HG02759 (cell line): ENCODE measurements at regions not wholly inside any gene's neighbourhood (a gene's known extent, or its start where the extent isn't known, plus 50 kb on each side); places are given as distances from the start of the nearest gene placed in this dataset.
"Not testable (repeated sequence)": the region's sequence is repeated elsewhere in the genome, so short reads cannot be mapped to it uniquely, and the experiment has no call there.

Experiments
- ATAC-seq: cut with Tn5 transposase; IDR thresholded peaks from one replicate; pipeline ENCODE4 v1.9.1; 2021; ENCODE audit warnings: mild to moderate bottlenecking, moderate library complexity; ENCODE audit not compliant: unreplicated experiment

DNA sequence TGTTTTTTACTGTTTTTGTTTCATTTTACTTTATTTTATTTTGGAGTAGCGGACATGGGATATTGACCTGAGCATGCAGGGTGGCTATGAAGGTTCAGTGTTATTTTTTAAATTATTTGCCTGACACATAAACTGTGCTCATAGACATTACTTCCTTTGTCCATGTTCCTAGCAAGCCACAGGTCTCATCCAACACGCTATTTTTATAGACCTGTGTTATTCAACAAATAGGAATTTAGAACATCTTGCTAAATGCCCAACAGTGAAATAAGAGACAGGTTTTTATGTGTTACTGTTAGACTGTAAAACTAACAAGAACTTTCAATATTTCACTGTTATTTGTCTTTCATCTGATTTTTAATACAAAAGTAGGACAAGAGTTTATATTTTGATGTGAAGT lies 756.4 kb downstream of the KCNT2 start:
- no peak for ATAC-seq

DNA sequence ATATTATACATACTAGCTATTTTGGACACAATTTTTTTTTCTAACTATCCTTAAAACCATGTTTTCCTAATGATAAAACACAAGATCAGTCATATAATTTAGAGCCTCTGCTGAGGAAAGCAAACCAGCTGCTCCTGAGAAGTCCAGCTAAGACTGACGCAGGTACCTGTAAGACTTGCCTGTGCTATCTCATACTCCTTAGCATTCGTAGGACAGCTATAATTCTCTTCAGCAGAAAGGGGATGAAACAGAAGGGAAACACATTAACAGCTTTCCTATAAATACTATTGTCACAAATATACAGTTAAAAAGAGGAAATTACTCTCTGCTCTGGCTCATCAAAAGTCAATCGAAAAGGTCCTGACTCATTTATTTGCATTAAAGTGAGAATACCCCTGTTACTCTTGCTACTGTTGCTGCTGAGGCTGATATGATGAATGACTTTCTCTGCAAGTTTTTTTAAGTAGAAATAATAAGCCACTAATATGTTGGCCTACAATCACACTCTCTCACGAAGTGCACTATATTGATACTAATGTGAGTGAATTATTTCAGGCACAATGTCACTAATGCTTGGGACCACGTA lies 757.1 kb downstream of the KCNT2 start:
- ATAC-seq = no peak

DNA sequence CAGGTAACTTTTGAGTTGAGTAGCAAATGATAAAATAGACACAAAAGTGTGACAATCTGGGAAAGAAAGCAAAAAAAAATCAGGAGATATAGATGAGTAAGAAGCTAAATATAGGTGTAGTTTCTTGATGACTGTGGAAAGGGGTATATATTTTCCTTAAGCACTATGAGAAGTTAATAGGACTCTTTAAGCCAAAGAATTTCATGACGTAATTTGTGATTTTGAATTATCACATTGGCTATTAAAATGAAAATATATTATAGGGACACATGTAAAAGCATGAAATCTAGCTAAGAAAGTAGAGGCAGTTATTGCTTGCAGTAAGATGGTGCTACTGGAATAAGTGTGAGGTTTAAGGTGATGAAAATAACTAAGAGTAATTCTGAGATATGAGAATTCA lies 759.1 kb downstream of the KCNT2 start:
- no peak for ATAC-seq

DNA sequence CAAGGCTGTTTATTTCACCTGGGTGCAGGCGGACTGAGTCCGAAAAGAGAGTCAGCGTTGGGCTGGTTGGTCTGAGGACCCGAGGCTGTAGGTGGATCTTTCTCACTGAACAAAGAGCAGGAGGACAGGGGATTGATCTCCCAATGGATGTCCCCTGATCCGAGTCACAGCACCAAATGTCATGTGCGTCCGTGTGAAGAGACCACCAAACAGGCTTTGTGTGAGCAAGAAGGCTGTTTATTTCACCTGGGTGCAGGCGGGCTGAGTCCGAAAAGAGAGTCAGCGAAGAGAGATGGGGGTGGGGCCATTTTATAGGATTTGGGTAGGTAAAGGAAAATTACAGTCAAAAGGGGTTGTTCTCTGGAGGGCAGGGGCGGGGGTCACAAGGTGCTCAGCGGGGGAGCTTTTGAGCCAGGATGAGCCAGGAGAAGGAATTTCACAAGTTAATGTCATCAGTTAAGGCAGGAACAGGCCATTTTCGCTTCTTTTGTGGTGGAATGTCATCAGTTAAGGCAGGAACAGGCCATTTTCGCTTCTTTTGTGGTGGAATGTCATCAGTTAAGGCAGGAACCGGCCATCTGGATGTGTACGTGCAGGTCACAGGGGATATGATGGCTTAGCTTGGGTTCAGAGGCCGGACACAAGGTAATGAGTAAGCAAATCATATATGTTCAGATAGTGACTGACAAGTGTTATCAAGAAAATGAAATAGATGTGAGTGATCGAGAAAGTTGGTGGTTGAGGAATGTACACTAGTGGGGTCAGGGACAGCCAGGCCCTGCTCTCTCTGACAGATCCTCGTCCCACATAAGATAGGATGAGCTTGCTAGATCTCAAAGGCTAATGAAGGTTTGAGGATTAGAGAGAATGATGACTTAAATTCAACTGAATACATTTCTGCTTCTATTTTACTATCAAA lies 760.0 kb downstream of the KCNT2 start:
- ATAC-seq = not testable (repeated sequence)

DNA sequence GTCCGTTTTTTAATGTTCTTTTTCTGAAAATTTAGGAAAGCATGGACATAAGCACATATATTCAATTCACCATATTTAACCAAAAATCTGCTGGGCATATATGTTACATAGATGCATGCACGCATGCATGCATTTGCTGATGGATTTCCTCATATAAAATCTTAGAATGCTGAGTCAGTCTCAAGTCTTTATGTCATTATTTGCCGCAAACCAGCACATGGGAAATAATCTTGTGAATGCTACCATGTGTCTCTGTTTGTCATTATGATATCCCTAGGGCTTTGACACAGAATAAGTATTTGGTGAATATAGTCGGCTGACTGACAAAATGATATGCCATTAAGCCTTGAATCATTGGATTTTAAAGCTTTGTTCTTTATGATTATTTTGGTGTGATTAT lies 776.5 kb downstream of the KCNT2 start:
- no peak for ATAC-seq

DNA sequence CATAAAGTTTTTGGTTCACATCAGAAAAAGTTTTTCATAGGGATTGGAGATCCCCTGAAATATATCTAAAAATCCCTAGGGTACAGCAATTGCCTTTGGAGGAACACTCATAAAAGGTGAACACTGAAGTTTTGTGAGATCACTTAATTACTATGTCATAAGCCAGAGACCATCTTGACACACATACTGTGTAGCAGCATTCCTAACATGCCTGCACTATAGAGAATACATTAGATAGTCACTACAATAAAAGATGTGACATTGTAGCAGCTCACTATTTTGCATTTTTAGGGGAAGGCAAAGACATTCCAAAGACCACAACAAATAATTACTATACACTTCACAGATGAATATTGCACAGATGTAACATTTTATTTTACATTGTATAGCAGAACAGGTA lies 779.9 kb downstream of the KCNT2 start:
- ATAC-seq = no peak

DNA sequence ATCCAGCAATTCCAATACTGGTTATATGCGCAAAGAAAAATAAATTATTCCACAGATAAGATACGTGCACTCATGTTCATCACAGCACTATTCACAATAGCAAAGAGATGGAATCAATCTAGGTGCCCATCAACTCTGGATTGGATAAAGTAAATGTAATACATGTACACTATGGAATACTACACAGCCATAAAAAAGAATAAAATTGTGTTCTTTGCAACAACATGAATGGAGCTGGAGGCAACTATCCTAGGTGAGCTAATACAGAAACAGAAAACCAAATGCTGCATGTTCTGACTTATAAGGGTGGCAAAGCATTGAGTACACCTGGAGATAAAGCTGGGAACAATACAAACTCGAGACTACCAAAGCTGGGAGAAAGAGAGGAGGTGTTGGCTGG lies 787.3 kb downstream of the KCNT2 start:
- no peak for ATAC-seq

DNA sequence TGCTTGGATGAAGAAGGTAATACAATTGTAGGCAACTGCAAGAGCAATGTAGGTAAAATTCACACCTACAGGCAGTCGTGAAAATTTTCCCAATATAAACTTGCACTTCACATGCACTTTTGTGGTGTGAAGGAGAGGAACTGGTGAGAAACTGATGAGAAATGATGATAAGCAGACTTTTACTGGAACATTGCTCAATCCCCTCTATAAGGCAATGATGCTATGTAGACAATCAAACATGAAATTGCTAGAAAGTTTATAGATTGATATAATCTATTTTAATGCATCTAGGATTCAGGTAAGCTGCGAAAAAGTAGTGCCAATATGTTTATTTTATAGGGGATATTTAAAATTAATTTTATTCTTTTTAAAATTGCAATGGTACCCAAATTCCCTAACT lies 802.2 kb downstream of the KCNT2 start:
- ATAC-seq = no peak

DNA sequence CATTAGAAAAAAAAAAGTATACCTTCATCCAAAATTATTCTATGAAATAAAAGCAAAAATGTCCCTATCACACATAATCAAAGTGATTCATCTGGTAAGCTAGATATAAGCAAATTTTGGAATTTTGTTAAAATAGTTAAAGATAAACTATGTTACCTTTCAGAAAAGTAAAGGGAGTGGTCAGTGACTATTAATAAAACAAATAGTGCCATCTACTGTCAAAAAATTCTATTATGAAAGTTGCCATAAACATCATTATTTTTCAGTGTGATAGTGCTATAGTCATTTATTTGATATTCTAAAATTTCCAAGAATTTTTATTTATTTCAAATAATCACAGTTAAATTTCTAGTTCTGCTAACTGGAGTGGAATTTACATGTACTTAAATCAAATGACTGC lies 803.7 kb downstream of the KCNT2 start:
- ATAC-seq = no peak

DNA sequence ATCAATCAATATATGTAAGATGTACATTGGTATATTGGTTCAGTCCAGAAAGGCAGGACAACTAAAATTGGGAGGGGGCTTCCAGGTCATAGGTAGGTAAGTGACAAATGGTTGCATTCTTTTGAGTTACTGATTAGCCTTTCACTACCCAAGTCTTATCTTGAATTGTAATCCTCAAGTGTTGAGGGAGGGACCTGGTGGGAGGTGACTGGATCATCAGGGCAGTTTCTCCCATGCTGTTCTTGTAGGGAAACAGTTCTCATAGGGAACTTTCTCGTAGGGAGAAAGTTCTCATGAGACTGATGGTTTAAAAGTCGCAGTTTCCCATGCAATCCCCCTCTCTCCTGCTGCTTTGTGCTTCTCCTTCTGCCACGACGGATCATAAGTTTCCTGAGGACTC lies 809.2 kb downstream of the KCNT2 start:
- ATAC-seq = no peak

DNA sequence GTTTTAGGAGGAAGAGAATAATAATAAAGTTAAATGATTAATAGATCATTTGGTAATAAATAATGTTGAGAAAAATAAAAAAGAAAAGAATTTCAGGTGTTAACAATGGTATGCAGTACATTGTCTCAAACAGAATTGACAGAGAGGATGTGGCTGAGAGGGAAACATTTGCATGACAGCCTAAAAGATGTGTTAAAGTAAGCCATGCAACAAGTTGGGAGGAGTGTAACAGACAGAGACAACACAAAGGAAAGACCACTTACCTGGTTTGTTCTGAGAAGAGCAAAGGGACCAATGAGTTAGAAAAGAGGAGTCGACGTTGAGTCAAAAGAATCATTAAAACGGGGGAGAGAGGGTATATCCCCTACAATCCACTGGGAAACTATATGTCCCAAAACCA lies 814.0 kb downstream of the KCNT2 start:
- no peak for ATAC-seq

DNA sequence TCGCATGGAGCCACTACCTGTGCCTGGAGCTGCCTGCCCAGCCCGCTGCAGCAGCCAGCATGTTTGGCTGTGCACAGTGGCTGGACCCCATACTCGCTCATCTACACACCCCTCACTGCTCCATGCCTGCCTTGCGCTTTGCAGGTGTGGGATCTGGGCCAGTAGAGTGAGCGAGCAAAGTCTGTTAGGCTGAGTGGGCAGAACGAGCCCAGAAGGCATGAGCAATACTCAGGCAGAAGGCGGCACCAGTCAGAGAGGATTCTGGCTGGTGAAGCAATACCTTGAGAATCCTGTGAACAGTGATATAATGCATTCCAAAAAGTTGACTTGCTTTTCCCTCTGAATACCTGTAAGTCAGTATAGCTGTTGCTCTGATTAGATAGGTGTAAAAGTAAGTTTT lies 816.4 kb downstream of the KCNT2 start:
- ATAC-seq = no peak

DNA sequence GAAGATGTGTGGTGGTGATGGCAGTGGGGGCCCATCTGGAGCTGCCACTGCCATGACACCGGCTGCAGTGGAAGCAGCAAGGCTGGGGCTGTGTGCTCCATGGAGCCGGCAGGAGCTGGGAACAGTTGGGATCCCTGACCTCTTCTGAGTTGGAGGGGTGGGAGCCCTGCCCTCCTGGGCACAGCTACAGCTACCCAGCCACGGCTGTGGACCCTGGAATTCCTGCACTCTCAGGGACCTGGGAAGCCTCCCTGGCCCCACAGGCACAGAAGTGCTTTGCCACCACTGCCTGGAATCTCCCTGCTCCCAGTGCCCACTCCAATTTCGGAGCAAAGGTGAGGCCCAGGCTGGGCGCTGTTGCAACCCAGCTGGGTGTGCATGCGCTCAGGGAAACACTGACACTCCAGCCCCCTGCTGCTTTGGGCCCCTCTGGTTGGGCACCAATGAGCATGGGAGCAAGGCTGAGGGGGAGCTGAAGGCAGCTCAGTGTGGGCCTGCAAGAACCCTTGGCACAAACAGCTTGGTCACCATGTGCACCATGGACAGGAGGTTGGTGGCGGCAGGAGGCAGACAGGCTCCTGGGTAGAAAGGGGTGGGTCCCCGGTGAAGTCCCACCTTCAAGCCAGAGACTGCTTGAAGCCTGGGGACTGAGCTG lies 817.6 kb downstream of the KCNT2 start:
- ATAC-seq = no peak

DNA sequence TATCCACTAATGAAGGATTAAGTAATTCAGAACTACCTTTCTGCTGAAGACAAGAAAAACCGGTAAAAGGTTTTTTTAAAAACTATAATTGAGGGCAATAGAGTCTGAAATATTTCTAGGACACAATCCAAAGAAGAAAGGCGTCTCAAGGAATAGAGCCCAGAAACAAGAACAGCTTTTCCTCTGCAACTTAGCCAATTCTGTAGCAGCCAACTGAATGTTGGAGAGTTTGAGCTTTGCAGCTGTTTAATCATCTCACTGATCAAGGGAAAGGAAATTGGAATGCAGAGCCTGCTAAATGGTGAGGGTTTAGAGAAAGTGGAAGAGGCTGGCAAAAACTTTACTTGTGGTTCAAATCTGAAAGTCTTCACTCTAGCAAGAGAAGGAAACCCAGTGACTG lies 818.9 kb downstream of the KCNT2 start:
- no peak for ATAC-seq

DNA sequence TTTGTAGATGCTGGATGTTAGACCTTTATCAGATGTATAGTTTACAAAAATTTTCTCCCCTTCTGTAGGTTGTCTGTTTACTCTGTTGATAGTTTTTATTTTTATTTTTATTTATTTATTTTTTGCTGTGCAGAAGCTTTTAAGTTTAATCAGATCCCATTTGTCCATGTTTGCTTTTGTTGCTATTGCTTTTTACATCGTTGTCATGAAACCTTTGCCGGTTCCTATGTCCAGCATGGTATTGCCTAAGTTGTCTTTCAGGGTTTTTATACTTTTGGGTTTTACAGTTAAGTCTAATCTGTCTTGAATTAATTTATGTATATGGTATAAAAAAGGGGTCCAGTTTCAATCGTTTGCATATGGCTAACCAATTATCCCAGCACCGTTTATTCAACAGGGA lies 819.5 kb downstream of the KCNT2 start:
- ATAC-seq = no peak

DNA sequence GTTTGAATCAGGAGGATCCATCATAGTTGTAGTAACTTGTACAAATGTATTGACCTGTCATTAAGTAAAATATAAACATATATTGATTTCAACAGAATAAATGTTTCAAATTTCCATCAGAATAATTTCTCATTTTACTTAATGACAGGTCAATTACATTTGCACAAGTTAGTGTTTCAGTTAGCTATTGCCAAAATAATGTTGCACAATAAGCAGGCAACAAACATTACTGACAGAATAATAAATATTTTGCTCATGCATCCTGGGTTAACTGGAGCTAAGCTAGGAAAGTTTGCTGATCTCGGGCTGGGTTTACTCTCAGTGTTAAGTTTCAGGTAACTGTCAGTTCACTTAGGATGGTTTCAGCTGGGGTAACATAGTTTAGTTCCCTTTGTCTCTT lies 822.4 kb downstream of the KCNT2 start:
- no peak for ATAC-seq

DNA sequence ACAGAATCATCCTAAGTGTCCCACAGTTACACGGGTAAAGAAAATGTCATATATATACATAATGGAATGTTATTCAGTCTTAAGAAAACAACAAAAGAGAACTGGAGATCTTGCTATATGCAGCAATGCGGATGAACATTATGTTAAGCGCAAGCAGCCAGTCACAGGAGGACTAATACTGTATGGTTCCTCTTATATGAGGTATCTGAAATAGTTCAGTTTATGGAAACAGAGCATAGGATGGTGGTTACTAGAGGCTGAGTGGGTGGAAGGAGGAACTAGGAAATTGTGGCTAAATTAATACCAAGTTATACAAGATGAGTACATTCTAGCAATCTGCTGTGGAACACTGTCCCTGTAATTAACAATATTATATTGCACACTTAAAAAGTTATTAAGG lies 834.3 kb downstream of the KCNT2 start:
- no peak for ATAC-seq

DNA sequence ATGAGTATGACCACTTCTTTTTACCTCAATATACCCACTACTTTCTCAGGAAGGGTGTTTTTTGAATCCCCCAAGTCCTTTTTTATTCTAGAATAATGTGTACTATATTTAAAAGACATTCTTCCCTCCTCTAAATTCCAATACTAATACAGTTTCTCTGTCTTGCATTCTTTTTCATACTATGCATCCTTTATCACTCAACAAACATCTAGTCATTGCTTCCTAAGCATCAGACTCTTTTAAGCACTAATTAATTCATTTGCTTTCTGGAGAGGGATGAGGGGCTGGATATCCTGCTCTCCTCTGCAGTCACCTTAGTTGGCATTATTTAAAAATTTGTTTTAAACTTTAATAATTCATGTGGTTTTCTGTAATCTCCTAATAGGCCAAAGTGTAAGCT lies 838.8 kb downstream of the KCNT2 start:
- ATAC-seq = no peak

DNA sequence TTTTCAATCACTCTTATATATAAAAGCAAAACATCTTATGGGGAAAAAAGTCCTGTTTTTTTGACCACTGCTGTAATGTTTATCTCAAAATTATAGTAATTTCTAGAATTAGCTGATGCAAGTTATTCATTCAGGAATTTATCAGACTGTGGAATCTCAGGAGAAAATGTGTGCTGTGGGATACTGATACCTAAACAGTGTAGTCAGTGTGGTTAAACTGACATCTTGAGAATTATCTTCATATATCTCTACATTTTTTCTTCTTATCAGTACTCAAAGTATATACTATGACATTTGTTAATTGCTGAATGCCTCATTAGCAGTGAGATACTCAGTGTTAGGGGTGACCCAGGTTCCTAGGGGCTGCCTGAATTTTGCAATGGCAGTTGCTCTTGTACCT lies 839.3 kb downstream of the KCNT2 start:
- ATAC-seq = no peak

DNA sequence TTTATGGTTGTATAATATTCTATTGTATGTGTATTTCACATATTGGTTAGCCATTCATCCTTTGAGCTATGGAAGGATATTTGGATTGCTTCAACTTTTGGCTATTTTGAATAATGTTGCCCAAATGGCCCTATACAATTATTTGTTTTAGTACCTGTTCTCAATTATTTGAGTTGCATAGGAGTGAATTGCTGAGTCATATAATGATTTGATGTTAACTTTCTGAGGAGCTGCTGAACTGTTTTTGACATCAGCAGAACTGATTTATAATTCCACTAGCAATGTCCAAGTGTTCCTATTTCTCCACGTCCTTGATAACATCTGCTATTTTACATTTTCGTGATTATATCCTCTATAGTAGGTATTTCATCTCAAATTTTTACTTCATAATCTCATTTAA lies 839.9 kb downstream of the KCNT2 start:
- no peak for ATAC-seq

DNA sequence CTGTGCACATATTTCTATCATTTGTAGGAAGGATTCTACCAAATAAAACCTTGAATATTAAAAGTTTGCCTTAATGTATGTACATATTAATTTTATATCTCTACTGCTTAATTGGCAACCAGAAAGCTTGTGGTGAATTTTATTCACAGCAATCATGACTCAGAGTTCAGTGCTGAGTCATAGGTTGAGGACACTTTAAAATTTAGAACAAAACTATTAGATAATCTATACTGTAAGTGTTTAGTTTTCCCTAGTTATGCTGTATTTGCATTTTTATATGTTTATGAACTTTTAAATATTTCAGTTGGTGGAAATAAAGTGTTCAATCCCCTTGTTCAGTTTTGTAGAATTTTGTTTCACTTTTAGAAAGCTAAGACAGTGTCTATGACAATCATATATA lies 841.5 kb downstream of the KCNT2 start:
- ATAC-seq = no peak

DNA sequence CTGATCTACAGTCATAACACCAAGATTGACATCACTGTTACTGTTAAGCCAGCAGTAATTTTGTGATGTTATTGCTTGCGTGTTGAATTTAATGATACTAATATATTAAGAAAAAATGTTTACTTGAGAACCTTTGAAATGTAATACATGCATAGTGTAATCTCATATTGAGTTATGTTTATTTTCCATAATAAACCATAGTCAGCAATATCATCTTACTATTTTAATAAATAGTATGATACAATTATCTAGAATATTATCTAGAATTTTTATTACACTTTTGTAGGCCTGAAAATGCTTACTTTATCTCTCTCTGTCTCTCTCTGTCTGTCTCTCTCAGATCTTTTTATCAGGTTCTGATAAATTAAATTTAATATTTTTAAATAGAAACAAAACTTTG lies 843.1 kb downstream of the KCNT2 start:
- ATAC-seq = no peak
